ENCODE measurements at regions not wholly inside any gene's neighbourhood (a gene's known extent, or its start where the extent isn't known, plus 50 kb on each side); places are given as distances from the start of the nearest gene placed in this dataset.

- Mint-ChIP-seq H3K27ac (no peak overlapping the region), H3K36me3 (no peaks in the 10 kb centered on the region), H3K9me3 (no peaks in the 10 kb centered on the region)
- DNase-seq (ENCODE audit: low spot score in 2 of 2) (no peak), ATAC-seq (peak in 1 of 2 donors; percentile 44)
Observed at GRCh38 chr3:176789281-176789705, 408.0 kb downstream of the TBL1XR1 start.

- Mint-ChIP-seq H3K36me3 (no peaks in the 10 kb centered on the region), H3K9me3 (no peaks in the 10 kb centered on the region), H3K27ac (no peak overlapping the region)
- DNase-seq (ENCODE audit: low spot score in 2 of 2) (no peak), ATAC-seq (no peak)
Observed at GRCh38 chr3:176787506-176787905, 409.8 kb downstream of the TBL1XR1 start.

GRCh38 chr3:176785171-176785570 is 412.1 kb downstream of the TBL1XR1 start:
- no peak overlapping the region for H3K27ac Mint-ChIP-seq
- H3K36me3 Mint-ChIP-seq: no peaks in the 10 kb centered on the region
- ATAC-seq (no peak), DNase-seq (ENCODE audit: low spot score in 2 of 2) (no peak)
- no peaks in the 10 kb centered on the region for H3K9me3 Mint-ChIP-seq

GRCh38 chr3:176780766-176781165 is 416.5 kb downstream of the TBL1XR1 start:
- H3K36me3 Mint-ChIP-seq: no peaks in the 10 kb centered on the region
- no peaks in the 10 kb centered on the region for H3K9me3 Mint-ChIP-seq
- ATAC-seq (no peak), DNase-seq (ENCODE audit: low spot score in 2 of 2) (no peak)
- H3K27ac Mint-ChIP-seq: no peak overlapping the region

GRCh38 chr3:176776622-176777175 is 420.6 kb downstream of the TBL1XR1 start:
- ATAC-seq: no peak
- peaks cover 9 to 15% of the 10 kb centered on the region in 2 donors for H3K9me3 Mint-ChIP-seq
- no peak for DNase-seq (ENCODE audit: low spot score in 2 of 2)
- peaks cover 0 to 7% of the 10 kb centered on the region in 2 donors for H3K36me3 Mint-ChIP-seq
- H3K27ac Mint-ChIP-seq: no peak overlapping the region

- peaks cover 0 to 15% of the 10 kb centered on the region in 2 donors for H3K36me3 Mint-ChIP-seq
- no peak for DNase-seq (ENCODE audit: low spot score in 2 of 2)
- peaks cover 20 to 26% of the 10 kb centered on the region in 2 donors for H3K9me3 Mint-ChIP-seq
- no peak for ATAC-seq
- no peak overlapping the region for H3K27ac Mint-ChIP-seq
Observed at GRCh38 chr3:176769547-176770190, 427.6 kb downstream of the TBL1XR1 start.

- ATAC-seq (no peak), DNase-seq (ENCODE audit: low spot score in 2 of 2) (no peak)
- H3K9me3 Mint-ChIP-seq: peaks cover 12% of the 10 kb centered on the region in 2 donors
- H3K27ac Mint-ChIP-seq: no peak overlapping the region
- peaks cover 0 to 8% of the 10 kb centered on the region in 2 donors for H3K36me3 Mint-ChIP-seq
Observed at GRCh38 chr3:176767385-176767784, 429.9 kb downstream of the TBL1XR1 start.

GRCh38 chr3:176766862-176767261 is 430.4 kb downstream of the TBL1XR1 start:
- DNase-seq (ENCODE audit: low spot score in 2 of 2) (no peak), ATAC-seq (no peak)
- Mint-ChIP-seq H3K36me3 (peaks cover 0 to 8% of the 10 kb centered on the region in 2 donors), H3K9me3 (peaks cover 12% of the 10 kb centered on the region in 2 donors), H3K27ac (no peak overlapping the region)

- ATAC-seq (no peak), DNase-seq (ENCODE audit: low spot score in 2 of 2) (no peak)
- no peak overlapping the region for H3K27ac Mint-ChIP-seq
- peaks cover 7 to 12% of the 10 kb centered on the region in 2 donors for H3K9me3 Mint-ChIP-seq
- peaks cover 0 to 8% of the 10 kb centered on the region in 2 donors for H3K36me3 Mint-ChIP-seq
Observed at GRCh38 chr3:176765382-176765900, 431.8 kb downstream of the TBL1XR1 start.

GRCh38 chr3:176759815-176760506 is 437.3 kb downstream of the TBL1XR1 start:
- H3K36me3 Mint-ChIP-seq: no peaks in the 10 kb centered on the region
- DNase-seq (ENCODE audit: low spot score in 2 of 2): no peak
- ATAC-seq: no peak
- H3K9me3 Mint-ChIP-seq: no peaks in the 10 kb centered on the region
- no peak overlapping the region for H3K27ac Mint-ChIP-seq

GRCh38 chr3:176757429-176757828 is 439.9 kb downstream of the TBL1XR1 start:
- no peak for DNase-seq (ENCODE audit: low spot score in 2 of 2)

GRCh38 chr3:176755977-176756376 is 441.3 kb downstream of the TBL1XR1 start:
- Mint-ChIP-seq H3K9me3 (peaks cover 0 to 4% of the 10 kb centered on the region in 2 donors), H3K27ac (no peak overlapping the region), H3K36me3 (no peaks in the 10 kb centered on the region)
- no peak for DNase-seq (ENCODE audit: low spot score in 2 of 2)
- ATAC-seq: no peak

More at GRCh38 chr3:176757429-176757828, 439.9 kb downstream of the TBL1XR1 start:
- ATAC-seq: no peak
- H3K36me3 Mint-ChIP-seq: no peaks in the 10 kb centered on the region
- H3K9me3 Mint-ChIP-seq: no peaks in the 10 kb centered on the region
- no peak overlapping the region for H3K27ac Mint-ChIP-seq

- Mint-ChIP-seq H3K27ac (no peak overlapping the region), H3K36me3 (no peaks in the 10 kb centered on the region), H3K9me3 (peaks cover 0 to 4% of the 10 kb centered on the region in 2 donors)
- DNase-seq (ENCODE audit: low spot score in 2 of 2): no peak
- no peak for ATAC-seq
Observed at GRCh38 chr3:176755552-176755951, 441.7 kb downstream of the TBL1XR1 start.

GRCh38 chr3:176741664-176742047 is 455.6 kb downstream of the TBL1XR1 start:
- DNase-seq (ENCODE audit: low spot score in 2 of 2) (no peak), ATAC-seq (no peak)
- Mint-ChIP-seq H3K27ac (no peak overlapping the region), H3K9me3 (no peaks in the 10 kb centered on the region), H3K36me3 (no peaks in the 10 kb centered on the region)

- H3K36me3 Mint-ChIP-seq: no peaks in the 10 kb centered on the region
- H3K9me3 Mint-ChIP-seq: no peaks in the 10 kb centered on the region
- DNase-seq (ENCODE audit: low spot score in 2 of 2) (no peak), ATAC-seq (no peak)
- H3K27ac Mint-ChIP-seq: no peak overlapping the region
Observed at GRCh38 chr3:176740906-176741663, 456.2 kb downstream of the TBL1XR1 start.

GRCh38 chr3:176739159-176739558 is 458.1 kb downstream of the TBL1XR1 start:
- ATAC-seq (no peak), DNase-seq (ENCODE audit: low spot score in 2 of 2) (no peak)
- Mint-ChIP-seq H3K9me3 (no peaks in the 10 kb centered on the region), H3K36me3 (no peaks in the 10 kb centered on the region), H3K27ac (no peak overlapping the region)

Measured in activated naive CD4-positive, alpha-beta T cell treated with anti-CD3 and anti-CD28 coated beads, Interleukin-2, amount 50 U/mL, for 72 hours (primary cell).